Trophoblast cell (in vitro differentiated cells and primary cell): ENCODE measurements at regions not wholly inside any gene's neighbourhood (a gene's known extent, or its start where the extent isn't known, plus 50 kb on each side); places are given as distances from the start of the nearest gene placed in this dataset.

ENCODE experiments used
- DNase-seq, 2 donors: peaks; one replicate each; pipeline ENCODE4 v3.0.0-alpha.2; 2016
- H2AFZ ChIP-seq: 2 replicates; pipeline ENCODE4 v1.6.1; 2013; ENCODE audit warnings: low read length, moderate library complexity, mild to moderate bottlenecking; ENCODE audit not compliant: insufficient read depth, poor library complexity
- H2AK5ac ChIP-seq: 2 replicates; pipeline ENCODE4 v1.6.1; 2013; ENCODE audit warnings: mild to moderate bottlenecking, low read length
- H2BK120ac ChIP-seq: 2 replicates; pipeline ENCODE4 v1.6.1; 2013; ENCODE audit warnings: low read length, mild to moderate bottlenecking, moderate library complexity; ENCODE audit not compliant: insufficient read depth, poor library complexity
- H2BK12ac ChIP-seq: 2 replicates; pipeline ENCODE4 v1.6.1; 2013; ENCODE audit warnings: mild to moderate bottlenecking, low read length, moderate library complexity
- H2BK5ac ChIP-seq: 2 replicates; pipeline ENCODE4 v1.6.1; 2013; ENCODE audit warnings: low read length, low read depth, moderate library complexity, mild to moderate bottlenecking; ENCODE audit not compliant: poor library complexity
- H3K14ac ChIP-seq: 2 replicates; pipeline ENCODE4 v1.6.1; 2013; ENCODE audit warnings: mild to moderate bottlenecking, low read length
- H3K18ac ChIP-seq: 2 replicates; pipeline ENCODE4 v1.6.1; 2013; ENCODE audit warnings: mild to moderate bottlenecking, low read length
- H3K23ac ChIP-seq: 2 replicates; pipeline ENCODE4 v1.6.1; 2013; ENCODE audit warnings: low read length
- H3K27ac ChIP-seq: 2 replicates; pipeline ENCODE4 v1.5.1; 2013; ENCODE audit warnings: low read depth, mild to moderate bottlenecking, inconsistent platforms, low read length, moderate library complexity
- H3K27me3 ChIP-seq: 2 replicates; pipeline ENCODE4 v1.6.1; 2013; ENCODE audit warnings: inconsistent platforms, mild to moderate bottlenecking, low read length, moderate library complexity; ENCODE audit not compliant: insufficient read depth
- H3K36me3 ChIP-seq, 2 experiments: 1 replicate in 1 of 2; 2 replicates in 1 of 2; pipeline ENCODE4 v1.6.1; 2013; ENCODE audit warnings: low read length in 2 of 2, mild to moderate bottlenecking in 2 of 2, moderate library complexity in 1 of 2; ENCODE audit not compliant: insufficient read depth in 2 of 2, control insufficient read depth in 1 of 2
- H3K4ac ChIP-seq: 2 replicates; pipeline ENCODE4 v1.6.1; 2013; ENCODE audit warnings: low read depth, mild to moderate bottlenecking, low read length, moderate library complexity
- H3K4me1 ChIP-seq, 2 experiments: 1 replicate in 1 of 2; 2 replicates in 1 of 2; pipeline ENCODE4 v1.6.1; 2013; ENCODE audit warnings: low read length in 2 of 2, mild to moderate bottlenecking in 2 of 2, moderate library complexity in 1 of 2; ENCODE audit not compliant: insufficient read depth in 2 of 2, control insufficient read depth in 1 of 2
- H3K4me2 ChIP-seq: 2 replicates; pipeline ENCODE4 v1.6.1; 2013; ENCODE audit warnings: inconsistent platforms, mild to moderate bottlenecking, low read length, moderate library complexity
- H3K4me3 ChIP-seq: 2 replicates; pipeline ENCODE4 v1.5.1; 2013; ENCODE audit warnings: mild to moderate bottlenecking, low read depth, low read length, inconsistent platforms
- H3K79me1 ChIP-seq: one replicate; pipeline ENCODE4 v1.6.1; 2013; ENCODE audit warnings: low read length
- H3K79me2 ChIP-seq: 2 replicates; pipeline ENCODE4 v1.6.1; 2013; ENCODE audit warnings: low read length, mild to moderate bottlenecking; ENCODE audit not compliant: control insufficient read depth, insufficient read depth, poor library complexity
- H3K9ac ChIP-seq: 2 replicates; pipeline ENCODE4 v1.6.1; 2013; ENCODE audit warnings: mild to moderate bottlenecking, low read length
- H3K9me3 ChIP-seq: 2 replicates; pipeline ENCODE4 v1.6.1; 2013; ENCODE audit warnings: low read depth, mild to moderate bottlenecking, control low read depth, inconsistent platforms, low read length; ENCODE audit not compliant: insufficient read depth
- H4K12ac ChIP-seq: 2 replicates; pipeline ENCODE4 v1.6.1; 2013; ENCODE audit warnings: low read depth, mild to moderate bottlenecking, low read length, moderate library complexity
- H4K8ac ChIP-seq: 2 replicates; pipeline ENCODE4 v1.6.1; 2013; ENCODE audit warnings: low read depth, mild to moderate bottlenecking, low read length, moderate library complexity
- H4K91ac ChIP-seq: one replicate; pipeline ENCODE4 v1.6.1; 2013; ENCODE audit warnings: low read depth, mild to moderate bottlenecking, low read length, moderate library complexity
- WGBS: extraction: QIAGEN DNeasy Blood & Tissue Kit; methylation state at CpG from one replicate; pipeline ENCODE4 v1.1.7; 2013; ENCODE audit warnings: missing lambda C conversion rate; ENCODE audit not compliant: insufficient read length, insufficient coverage; ENCODE audit errors: extremely low coverage; 5-methylcytosine and 5-hydroxymethylcytosine counted together

DNA sequence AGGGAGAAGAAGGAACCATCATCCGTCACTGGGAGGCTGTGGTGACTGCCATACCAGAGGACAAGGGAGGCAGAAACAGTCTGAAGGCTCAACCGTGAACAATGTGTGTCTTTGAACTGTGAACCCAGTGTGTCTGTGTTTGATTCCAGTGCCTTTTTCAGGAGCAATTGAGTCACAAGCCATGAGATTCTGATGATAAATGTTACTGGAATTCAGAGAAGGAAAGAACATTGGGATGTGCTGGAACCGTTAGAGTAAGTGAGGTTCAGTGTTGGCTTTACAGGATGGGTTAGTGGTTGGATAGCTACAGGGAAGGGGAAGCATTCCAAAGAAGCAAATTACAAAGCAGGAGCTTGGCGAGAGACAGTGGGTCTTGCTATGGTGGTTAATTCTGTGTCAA, 464.4 kb downstream of the TRIML1 start:
- Histone ChIP-seq H3K4me2 (no peak overlapping the region), H3K4ac (no peak overlapping the region), H2BK5ac (no peak overlapping the region), H3K18ac (no peak overlapping the region), H4K12ac (no peak overlapping the region), H2BK12ac (no peak overlapping the region), H3K27me3 (no peaks in the 10 kb centered on the region), H3K23ac (no peak overlapping the region), H2AFZ (no peak overlapping the region), H2BK120ac (no peak overlapping the region), H3K14ac (no peak overlapping the region), H3K9ac (no peak overlapping the region), H3K79me2 (no peaks in the 10 kb centered on the region), H2AK5ac (no peak overlapping the region), H3K79me1 (no peaks in the 10 kb centered on the region), H3K9me3 (no peaks in the 10 kb centered on the region), H3K36me3 (no peaks in the 10 kb centered on the region), H4K91ac (no peak overlapping the region), H3K4me3 (no peak overlapping the region), H3K4me1 (no peaks in the 10 kb centered on the region), H3K27ac (no peak overlapping the region), H4K8ac (no peak overlapping the region)
- DNase-seq, result no peak
- no CpG with 5 or more reads among the region's 4 CpGs for WGBS

DNA sequence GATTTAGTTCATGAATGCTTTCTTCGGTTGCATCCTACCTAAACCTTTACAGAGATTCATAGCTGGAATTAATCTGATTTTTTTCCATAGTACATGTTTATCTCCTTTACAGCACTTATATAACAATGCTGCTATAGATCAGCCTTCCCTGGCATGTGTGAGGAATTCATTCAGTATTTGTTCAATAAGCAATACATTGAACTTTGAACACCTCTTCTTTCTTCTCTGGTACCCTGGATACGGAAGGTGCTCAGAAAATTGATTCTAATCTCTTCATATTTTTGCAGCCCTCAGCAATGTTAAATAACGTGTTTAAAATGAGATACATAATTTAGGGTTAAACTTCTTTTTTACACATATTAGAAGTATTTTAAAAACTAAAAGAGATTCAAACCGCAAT, 467.4 kb downstream of the TRIML1 start:
- Histone ChIP-seq H3K79me1 (no peaks in the 10 kb centered on the region), H3K14ac (no peak overlapping the region), H2BK12ac (no peak overlapping the region), H3K4me1 (no peaks in the 10 kb centered on the region), H4K91ac (no peak overlapping the region), H3K23ac (no peak overlapping the region), H3K4me3 (no peak overlapping the region), H4K8ac (no peak overlapping the region), H3K18ac (no peak overlapping the region), H4K12ac (no peak overlapping the region), H3K9ac (no peak overlapping the region), H3K4me2 (no peak overlapping the region), H2BK5ac (no peak overlapping the region), H3K9me3 (no peaks in the 10 kb centered on the region), H2AFZ (no peak overlapping the region), H3K36me3 (no peaks in the 10 kb centered on the region), H2AK5ac (no peak overlapping the region), H3K79me2 (no peaks in the 10 kb centered on the region), H3K27ac (no peak overlapping the region), H3K27me3 (no peaks in the 10 kb centered on the region), H2BK120ac (no peak overlapping the region), H3K4ac (no peak overlapping the region)
- DNase-seq, result no peak
- no CpG with 5 or more reads among the region's 4 CpGs for WGBS

DNA sequence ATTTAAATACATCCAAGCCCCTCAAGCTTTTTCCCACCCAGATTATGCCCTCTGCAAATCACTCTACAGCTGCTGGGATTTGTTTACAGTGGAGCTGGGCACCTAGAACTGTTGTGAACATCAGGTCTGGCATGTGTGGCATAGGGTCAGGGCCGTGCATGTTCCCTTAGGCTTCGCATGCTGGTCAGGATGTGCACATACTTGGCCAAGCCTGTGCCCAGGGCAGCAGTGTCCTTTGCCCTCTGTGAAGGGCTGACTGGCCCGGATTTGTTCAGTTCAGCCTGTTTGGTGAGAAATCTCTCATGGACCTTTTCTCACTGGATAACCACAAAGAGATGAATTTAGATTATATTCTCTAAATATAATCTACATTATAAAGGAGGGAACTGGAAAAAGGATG, 471.9 kb downstream of the TRIML1 start:
- Histone ChIP-seq H3K9ac (no peak overlapping the region), H3K14ac (no peak overlapping the region), H3K23ac (no peak overlapping the region), H2BK120ac (no peak overlapping the region), H2AK5ac (no peak overlapping the region), H3K27ac (no peak overlapping the region), H3K36me3 (no peaks in the 10 kb centered on the region), H3K79me1 (no peaks in the 10 kb centered on the region), H3K4me3 (no peak overlapping the region), H3K4me2 (no peak overlapping the region), H3K79me2 (no peaks in the 10 kb centered on the region), H2BK12ac (no peak overlapping the region), H2AFZ (no peak overlapping the region), H4K12ac (no peak overlapping the region), H4K8ac (no peak overlapping the region), H3K9me3 (no peaks in the 10 kb centered on the region), H4K91ac (no peak overlapping the region), H3K4me1 (no peaks in the 10 kb centered on the region), H3K18ac (no peak overlapping the region), H3K27me3 (no peaks in the 10 kb centered on the region), H3K4ac (no peak overlapping the region), H2BK5ac (no peak overlapping the region)
- DNase-seq, result no peak
- no CpG with 5 or more reads among the region's 3 CpGs for WGBS

DNA sequence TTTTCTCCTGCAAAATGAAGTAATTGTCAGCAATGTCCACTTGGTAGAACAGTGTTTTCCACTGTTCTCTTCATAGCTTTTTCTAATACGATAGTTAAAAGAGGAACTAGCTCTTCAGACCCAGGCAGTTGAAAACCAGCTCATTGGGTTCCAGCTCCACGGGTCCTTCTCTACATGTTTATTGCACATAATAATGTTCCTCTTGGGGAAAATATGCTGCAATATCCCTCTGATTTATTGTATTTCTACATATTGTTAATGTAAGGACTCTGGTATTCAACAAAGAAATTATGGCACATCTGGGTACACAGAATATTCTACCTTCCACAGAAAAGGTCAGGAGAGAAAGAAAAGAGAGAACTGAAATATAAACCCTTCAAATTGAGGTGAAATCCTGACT, 473.4 kb downstream of the TRIML1 start:
- no peak overlapping the region for H3K4me2 ChIP-seq
- no peak overlapping the region for H4K91ac ChIP-seq
- no peak overlapping the region for H3K4me3 ChIP-seq
- no peak overlapping the region for H3K18ac ChIP-seq
- H2AFZ ChIP-seq, result no peak overlapping the region
- no peak overlapping the region for H3K23ac ChIP-seq
- DNase-seq, result no peak
- no peak overlapping the region for H4K12ac ChIP-seq
- H2BK120ac ChIP-seq, result no peak overlapping the region
- no CpG with 5 or more reads among the region's 2 CpGs for WGBS
- H3K9ac ChIP-seq, result no peak overlapping the region
- no peaks in the 10 kb centered on the region for H3K79me1 ChIP-seq
- H4K8ac ChIP-seq, result no peak overlapping the region
- H3K79me2 ChIP-seq, result no peaks in the 10 kb centered on the region
- no peak overlapping the region for H3K4ac ChIP-seq
- H2AK5ac ChIP-seq, result no peak overlapping the region
- no peak overlapping the region for H3K14ac ChIP-seq
- no peaks in the 10 kb centered on the region for H3K4me1 ChIP-seq
- H3K27ac ChIP-seq, result no peak overlapping the region
- H3K27me3 ChIP-seq, result no peaks in the 10 kb centered on the region
- H2BK5ac ChIP-seq, result no peak overlapping the region
- no peaks in the 10 kb centered on the region for H3K36me3 ChIP-seq
- H3K9me3 ChIP-seq, result no peaks in the 10 kb centered on the region
- no peak overlapping the region for H2BK12ac ChIP-seq
